ENCODE measurements at regions not wholly inside any gene's neighbourhood (a gene's known extent, or its start where the extent isn't known, plus 50 kb on each side); places are given as distances from the start of the nearest gene placed in this dataset.

DNA sequence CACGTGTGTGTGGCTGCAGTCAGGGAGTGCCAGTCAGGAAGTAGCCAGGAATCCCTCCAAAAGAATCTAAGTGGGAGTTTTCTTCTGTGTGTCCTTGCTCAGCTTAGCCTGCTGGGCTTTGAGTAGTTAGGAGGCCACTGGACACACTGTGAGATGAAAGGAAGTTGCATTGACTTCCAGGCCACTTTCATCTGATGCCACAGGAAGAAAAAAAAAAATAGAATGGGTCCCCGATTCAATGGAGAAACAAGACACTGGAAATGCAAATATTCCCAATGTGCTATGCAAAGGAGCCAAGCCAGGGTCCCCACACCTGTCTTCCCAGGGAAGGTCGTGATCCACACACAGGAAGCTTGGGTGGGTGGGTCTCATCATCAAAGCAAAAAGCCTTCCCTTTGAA lies 95.6 kb upstream of the E2F8 start:
- no peak for DNase-seq (ENCODE audit: low read depth, low spot score)

- DNase-seq (ENCODE audit: low read depth, low spot score): no peak
These were observed 91.7 kb upstream of the E2F8 start for GRCh38 chr11:19332476-19332875.

- no peak for DNase-seq (ENCODE audit: low read depth, low spot score)
These were observed 89.7 kb upstream of the E2F8 start for GRCh38 chr11:19330416-19330815.

DNA sequence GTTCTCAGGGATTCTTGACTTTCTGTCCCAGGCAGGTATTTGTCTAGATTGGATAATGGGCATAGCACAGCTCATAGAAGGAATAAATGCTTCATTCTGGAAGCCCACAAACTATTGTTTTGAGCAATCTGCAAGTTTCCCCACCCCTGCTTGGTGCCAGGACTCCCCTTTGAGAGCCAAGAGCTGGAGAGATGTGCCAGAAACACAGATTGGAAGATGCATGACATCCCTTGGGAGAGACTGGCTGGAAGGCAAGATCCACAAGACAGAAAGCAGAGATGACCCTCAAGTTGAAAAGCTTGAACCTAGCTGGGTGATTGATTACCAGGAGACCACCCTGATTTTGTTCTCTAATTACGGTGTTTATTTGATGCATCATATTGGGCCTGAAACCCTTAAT lies 89.2 kb upstream of the E2F8 start:
- no peak for DNase-seq (ENCODE audit: low read depth, low spot score)

- no peak for DNase-seq (ENCODE audit: low read depth, low spot score)
These were observed 88.0 kb upstream of the E2F8 start for GRCh38 chr11:19328586-19329311.

DNA sequence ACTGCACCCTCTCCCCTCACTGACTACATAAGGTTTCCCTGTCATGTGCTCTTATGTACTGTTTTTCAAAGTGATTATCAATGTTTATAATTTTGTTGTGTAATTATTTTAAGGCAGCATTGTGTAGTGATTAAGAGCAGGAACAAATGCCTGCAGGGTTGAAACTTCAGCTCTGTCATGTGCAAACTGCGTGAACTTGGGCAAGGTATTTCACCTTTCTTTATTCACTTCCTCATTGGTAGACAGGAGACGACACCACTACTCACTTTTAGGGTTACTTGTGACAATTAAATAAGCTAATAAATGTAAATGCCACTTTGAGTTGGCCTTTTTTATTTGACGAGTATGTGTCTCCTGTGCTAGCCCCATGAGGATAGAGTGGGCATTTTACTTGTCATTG lies 86.5 kb upstream of the E2F8 start:
- DNase-seq (ENCODE audit: low read depth, low spot score): no peak

DNA sequence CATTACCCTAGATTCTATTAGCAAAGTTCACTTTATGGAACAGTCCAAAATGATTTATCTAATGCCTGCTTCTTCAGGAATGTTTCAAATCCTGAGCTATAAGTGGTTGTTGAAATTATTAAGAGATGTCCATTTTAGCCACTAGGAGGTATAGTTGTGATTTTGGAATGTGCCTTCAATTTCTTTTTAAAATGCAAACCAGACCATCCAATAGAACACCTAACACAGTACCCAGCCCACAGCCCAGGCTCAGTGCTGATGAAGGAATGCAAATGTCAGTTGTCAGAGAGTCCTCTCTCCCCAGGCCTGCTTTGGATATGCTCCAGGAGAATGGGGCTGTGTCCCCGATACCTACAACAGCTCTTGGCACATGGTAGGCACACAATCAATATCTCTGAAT lies 85.8 kb upstream of the E2F8 start:
- DNase-seq (ENCODE audit: low read depth, low spot score): no peak

GRCh38 chr11:19323502-19323901 lies 82.8 kb upstream of the E2F8 start:
- DNase-seq (ENCODE audit: low read depth, low spot score): no peak

GRCh38 chr11:19321351-19321750 lies 80.6 kb upstream of the E2F8 start:
- no peak for DNase-seq (ENCODE audit: low read depth, low spot score)

GRCh38 chr11:19320827-19321226 lies 80.1 kb upstream of the E2F8 start:
- no peak for DNase-seq (ENCODE audit: low read depth, low spot score)

DNA sequence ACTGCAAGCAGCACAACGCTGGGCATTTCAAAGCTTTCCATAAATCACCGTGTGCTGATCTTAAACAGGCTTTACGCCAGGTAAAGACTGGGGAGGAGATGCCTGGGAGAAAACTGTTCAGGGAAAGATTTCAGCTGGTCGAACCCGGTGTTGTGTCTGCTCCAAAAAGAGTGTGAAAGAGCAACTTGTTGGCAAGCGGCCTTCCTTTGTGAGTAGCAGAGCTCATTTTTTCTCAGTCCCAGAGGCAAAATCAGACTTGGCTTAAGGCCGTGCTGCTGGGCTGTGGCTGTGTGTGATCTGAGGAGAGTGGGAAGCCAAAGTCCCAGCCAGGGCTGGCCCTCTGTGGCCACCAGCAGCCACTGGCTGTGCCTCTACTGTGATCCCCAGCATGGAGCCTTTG lies 75.7 kb upstream of the E2F8 start:
- no peak for DNase-seq (ENCODE audit: low read depth, low spot score)

- DNase-seq (ENCODE audit: low read depth, low spot score): no peak
These were observed 74.8 kb upstream of the E2F8 start for GRCh38 chr11:19315511-19315910.

- no peak for DNase-seq (ENCODE audit: low read depth, low spot score)
These were observed 72.4 kb upstream of the E2F8 start for GRCh38 chr11:19313140-19313539.

GRCh38 chr11:19311308-19312030 lies 70.7 kb upstream of the E2F8 start:
- peak; percentile 12 for DNase-seq (ENCODE audit: low read depth, low spot score)

DNA sequence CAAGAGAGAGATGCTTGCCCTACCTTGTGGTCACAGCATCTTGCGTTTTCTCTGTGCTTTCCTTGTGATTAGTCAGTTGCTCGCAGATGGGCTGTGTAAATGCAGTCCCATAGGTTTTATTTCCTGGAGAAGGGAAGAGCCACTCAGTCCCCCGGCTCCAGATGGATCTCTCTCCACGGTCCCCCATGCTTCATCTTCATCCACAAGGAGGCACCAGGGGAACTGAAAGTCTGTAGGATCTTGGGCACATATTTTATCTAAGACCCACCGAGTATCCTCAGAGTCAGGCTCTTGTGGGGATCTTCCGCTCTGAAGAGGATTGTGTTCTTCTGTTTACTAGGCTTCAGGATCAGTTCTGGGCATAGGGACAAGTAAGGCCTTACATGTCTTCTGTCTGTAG lies 66.8 kb upstream of the E2F8 start:
- no peak for DNase-seq (ENCODE audit: low read depth, low spot score)

DNA sequence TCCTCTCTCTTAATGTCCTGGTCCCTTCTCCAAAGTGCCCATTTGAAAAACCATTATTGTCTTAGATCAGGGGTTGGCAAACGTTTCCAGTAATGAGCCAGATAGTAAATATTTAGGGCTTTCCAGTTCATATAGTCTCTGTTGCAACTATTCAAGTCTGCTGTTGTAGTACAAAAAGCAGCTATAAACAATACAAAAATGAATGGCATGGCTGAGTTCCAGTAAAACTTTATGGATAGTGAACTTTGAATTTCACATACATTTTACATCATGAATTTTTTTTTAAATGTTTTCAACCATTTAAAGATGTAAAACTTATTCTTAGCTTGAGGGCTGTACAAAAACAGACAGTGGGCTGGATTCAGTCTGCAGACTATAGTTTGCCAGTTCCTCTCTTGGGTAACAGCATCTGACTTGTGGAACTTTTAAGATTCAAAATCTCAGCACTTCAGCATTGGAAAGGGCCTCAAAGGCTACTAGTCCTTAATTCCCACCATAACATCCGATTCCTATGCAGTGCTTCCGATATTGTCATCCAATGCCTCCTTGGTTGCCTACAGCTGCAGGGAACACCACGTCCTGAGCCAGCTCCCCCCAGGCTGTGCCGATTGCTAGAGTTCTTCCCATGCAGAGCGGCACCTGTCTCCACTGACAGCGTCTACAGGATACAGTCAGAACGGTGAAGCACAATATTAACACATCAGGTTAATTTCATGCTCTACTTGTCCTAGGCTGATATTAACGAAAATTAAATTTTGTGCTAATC lies 65.6 kb upstream of the E2F8 start:
- DNase-seq (ENCODE audit: low read depth, low spot score): no peak

- no peak for DNase-seq (ENCODE audit: low read depth, low spot score)
These were observed 60.6 kb upstream of the E2F8 start for GRCh38 chr11:19301361-19301760.

- no peak for DNase-seq (ENCODE audit: low read depth, low spot score)
These were observed 53.7 kb upstream of the E2F8 start for GRCh38 chr11:19294444-19294843.

GRCh38 chr11:19291064-19291463 lies 50.3 kb upstream of the E2F8 start:
- no peak for DNase-seq (ENCODE audit: low read depth, low spot score)
